Erythroblast (primary cell): ENCODE measurements at regions not wholly inside any gene's neighbourhood (a gene's known extent, or its start where the extent isn't known, plus 50 kb on each side); places are given as distances from the start of the nearest gene placed in this dataset.

ENCODE experiments used
- GATA1 ChIP-seq: IDR thresholded peaks from 2 replicates; pipeline ENCODE4 v1.6.1; 2011; ENCODE audit warnings: low read depth, mild to moderate bottlenecking, control low read depth, low read length, moderate library complexity
- POLR2A ChIP-seq: IDR thresholded peaks from 2 replicates; pipeline ENCODE4 v1.6.1; 2011; ENCODE audit warnings: mild to moderate bottlenecking, low read length

- TF ChIP-seq POLR2A (no peak), GATA1 (no peak)
These were observed 411.2 kb upstream of the FZD8 start for GRCh38 chr10:36053271-36053670.
